ENCODE measurements at regions not wholly inside any gene's neighbourhood (a gene's known extent, or its start where the extent isn't known, plus 50 kb on each side); places are given as distances from the start of the nearest gene placed in this dataset.
"Not testable (repeated sequence)": the region's sequence is repeated elsewhere in the genome, so short reads cannot be mapped to it uniquely, and the experiment has no call there.

GRCh38 chr22:17300926-17301325 is 68.3 kb upstream of the CECR2 start:
- Mint-ChIP-seq H3K4me1 (peaks cover 3 to 18% of the 10 kb centered on the region in 2 experiments; a peak in 3 of 4 replicates), H3K9me3 (peaks cover 13 to 15% of the 10 kb centered on the region in 2 experiments), H3K27me3 (ENCODE audit: low read depth) (peaks cover 7% of the 10 kb centered on the region), H3K4me3 (no peak overlapping the region), H3K27ac (no peak overlapping the region), H3K36me3 (ENCODE audit: insufficient read depth in 1 of 3, low read depth in 3 of 3) (peaks cover 4 to 16% (median 9%) of the 10 kb centered on the region in 3 experiments)
- Histone ChIP-seq H3K14ac (ENCODE audit: insufficient read depth, low read length) (no peak overlapping the region), H4K8ac (replicated peaks; ENCODE audit: insufficient read length, low read depth, low read length) (no peak overlapping the region), H3K27me3 (ENCODE audit: insufficient read depth, low read length) (no peaks in the 10 kb centered on the region), H3K27ac (ENCODE audit: insufficient read length, low read depth, low read length) (no peak overlapping the region), H3K79me2 (ENCODE audit: insufficient read depth, low read length) (no peaks in the 10 kb centered on the region), H3K23me2 (ENCODE audit: insufficient read length, low read depth, low read length, poor library complexity, severe bottlenecking) (no peaks in the 10 kb centered on the region), H3K9ac (ENCODE audit: extremely low read depth, insufficient read length, low read length) (no peak overlapping the region), H3K23ac (ENCODE audit: insufficient read length, low read depth, low read length) (no peak overlapping the region), H3K4me1 (ENCODE audit: insufficient read depth, low read length) (no peaks in the 10 kb centered on the region), H3K56ac (ENCODE audit: insufficient read length, low read depth, low read length) (no peak overlapping the region), H4K5ac (ENCODE audit: insufficient read length, low read depth, low read length) (no peak overlapping the region), H2BK12ac (ENCODE audit: insufficient read length, low read depth, low read length) (no peak overlapping the region), H2BK15ac (ENCODE audit: low read depth, low read length) (no peak overlapping the region), H3K9me3 (ENCODE audit: control insufficient read depth, low read depth, low read length) (no peaks in the 10 kb centered on the region), H3K4me2 (ENCODE audit: insufficient read depth, insufficient read length, low read length) (no peak overlapping the region), H3T11ph (ENCODE audit: low read length) (no peak overlapping the region), H4K91ac (ENCODE audit: insufficient read length, low read depth, low read length) (no peak overlapping the region), H3K18ac (ENCODE audit: insufficient read length, low read depth, low read length) (no peak overlapping the region), H4K20me1 (ENCODE audit: control insufficient read depth, insufficient read depth, insufficient read length) (no peaks in the 10 kb centered on the region), H3K4ac (ENCODE audit: low read depth, low read length) (no peak overlapping the region), H2BK5ac (ENCODE audit: insufficient read length, low read length) (no peak overlapping the region), H2BK120ac (ENCODE audit: low read depth, low read length, poor library complexity, severe bottlenecking) (no peak overlapping the region), H2AFZ (ENCODE audit: low read length) (no peak overlapping the region), H2AK5ac (ENCODE audit: insufficient read length, low read length) (no peak overlapping the region), H2BK20ac (ENCODE audit: low read depth, low read length, poor library complexity, severe bottlenecking) (no peak overlapping the region), H3K79me1 (ENCODE audit: insufficient read depth, low read depth, low read length, poor library complexity, severe bottlenecking) (no peaks in the 10 kb centered on the region)
- TF ChIP-seq, protein P1, sequence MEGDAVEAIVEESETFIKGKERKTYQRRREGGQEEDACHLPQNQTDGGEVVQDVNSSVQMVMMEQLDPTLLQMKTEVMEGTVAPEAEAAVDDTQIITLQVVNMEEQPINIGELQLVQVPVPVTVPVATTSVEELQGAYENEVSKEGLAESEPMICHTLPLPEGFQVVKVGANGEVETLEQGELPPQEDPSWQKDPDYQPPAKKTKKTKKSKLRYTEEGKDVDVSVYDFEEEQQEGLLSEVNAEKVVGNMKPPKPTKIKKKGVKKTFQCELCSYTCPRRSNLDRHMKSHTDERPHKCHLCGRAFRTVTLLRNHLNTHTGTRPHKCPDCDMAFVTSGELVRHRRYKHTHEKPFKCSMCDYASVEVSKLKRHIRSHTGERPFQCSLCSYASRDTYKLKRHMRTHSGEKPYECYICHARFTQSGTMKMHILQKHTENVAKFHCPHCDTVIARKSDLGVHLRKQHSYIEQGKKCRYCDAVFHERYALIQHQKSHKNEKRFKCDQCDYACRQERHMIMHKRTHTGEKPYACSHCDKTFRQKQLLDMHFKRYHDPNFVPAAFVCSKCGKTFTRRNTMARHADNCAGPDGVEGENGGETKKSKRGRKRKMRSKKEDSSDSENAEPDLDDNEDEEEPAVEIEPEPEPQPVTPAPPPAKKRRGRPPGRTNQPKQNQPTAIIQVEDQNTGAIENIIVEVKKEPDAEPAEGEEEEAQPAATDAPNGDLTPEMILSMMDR (conservative IDR thresholded peaks at IDR 0.05), result no peak
- DNase-seq, result no peak
- no CpG with 5 or more reads among the region's 2 CpGs for WGBS (ENCODE audit: extremely low coverage, insufficient read length, low lambda C conversion rate)

GRCh38 chr22:17298805-17299502 is 70.3 kb upstream of the CECR2 start:
- H3K79me2 ChIP-seq (ENCODE audit: insufficient read depth, low read length); H3K27me3 ChIP-seq (ENCODE audit: insufficient read depth, low read length); H2BK12ac ChIP-seq (ENCODE audit: insufficient read length, low read depth, low read length); H4K5ac ChIP-seq (ENCODE audit: insufficient read length, low read depth, low read length); H3K9me3 ChIP-seq (ENCODE audit: control insufficient read depth, low read depth, low read length); H2BK120ac ChIP-seq (ENCODE audit: low read depth, low read length, poor library complexity, severe bottlenecking); H3K27ac Mint-ChIP-seq; H3K18ac ChIP-seq (ENCODE audit: insufficient read length, low read depth, low read length); H4K91ac ChIP-seq (ENCODE audit: insufficient read length, low read depth, low read length); H3K9ac ChIP-seq (ENCODE audit: extremely low read depth, insufficient read length, low read length); H2AFZ ChIP-seq (ENCODE audit: low read length); H3K79me1 ChIP-seq (ENCODE audit: insufficient read depth, low read depth, low read length, poor library complexity, severe bottlenecking); DNase-seq; H2BK20ac ChIP-seq (ENCODE audit: low read depth, low read length, poor library complexity, severe bottlenecking); H4K8ac ChIP-seq (replicated peaks; ENCODE audit: insufficient read length, low read depth, low read length); H3K14ac ChIP-seq (ENCODE audit: insufficient read depth, low read length); H4K20me1 ChIP-seq (ENCODE audit: control insufficient read depth, insufficient read depth, insufficient read length); H3K4me3 Mint-ChIP-seq; H2BK5ac ChIP-seq (ENCODE audit: insufficient read length, low read length); H3K4me2 ChIP-seq (ENCODE audit: insufficient read depth, insufficient read length, low read length); H3K56ac ChIP-seq (ENCODE audit: insufficient read length, low read depth, low read length); H3K27ac ChIP-seq (ENCODE audit: insufficient read length, low read depth, low read length); H3K23me2 ChIP-seq (ENCODE audit: insufficient read length, low read depth, low read length, poor library complexity, severe bottlenecking); H3K23ac ChIP-seq (ENCODE audit: insufficient read length, low read depth, low read length); H3K4ac ChIP-seq (ENCODE audit: low read depth, low read length); H2AK5ac ChIP-seq (ENCODE audit: insufficient read length, low read length); H3K27me3 Mint-ChIP-seq (ENCODE audit: low read depth); H2BK15ac ChIP-seq (ENCODE audit: low read depth, low read length); H3K4me1 ChIP-seq (ENCODE audit: insufficient read depth, low read length); H3T11ph ChIP-seq (ENCODE audit: low read length): not testable (repeated sequence)
- Mint-ChIP-seq H3K4me1 (peaks cover 0 to 14% of the 10 kb centered on the region in 2 experiments; a peak in 3 of 4 replicates), H3K9me3 (peaks cover 13 to 15% of the 10 kb centered on the region in 2 experiments), H3K36me3 (ENCODE audit: insufficient read depth in 1 of 3, low read depth in 3 of 3) (peaks cover 4 to 16% (median 9%) of the 10 kb centered on the region in 3 experiments)
- WGBS (ENCODE audit: extremely low coverage, insufficient read length, low lambda C conversion rate), result no CpG with 5 or more reads among the region's 7 CpGs
